Ovary (tissue), 7 donors: ENCODE measurements at regions not wholly inside any gene's neighbourhood (a gene's known extent, or its start where the extent isn't known, plus 50 kb on each side); places are given as distances from the start of the nearest gene placed in this dataset.

Experiments
- DNase-seq, 5 donors: peaks; one replicate each; pipeline ENCODE4 v3.0.0-alpha.2; 2019 to 2020
- H3K27ac ChIP-seq, 2 donors: fragments of 200-600 bp; one replicate each; pipeline versions ENCODE4 v1.5.1 to v1.8.0; 2019 to 2022
- H3K27me3 ChIP-seq: fragments of 200-600 bp; one replicate; pipeline ENCODE4 v1.8.0; 2022
- H3K36me3 ChIP-seq: fragments of 200-600 bp; sonication (generic); one replicate; pipeline ENCODE4 v1.5.1; 2019
- H3K4me1 ChIP-seq: one replicate; pipeline ENCODE4 v1.8.1; 2013; ENCODE audit warnings: mild to moderate bottlenecking, moderate library complexity; ENCODE audit not compliant: insufficient read depth
- H3K4me3 ChIP-seq: fragments of 200-600 bp; sonication (generic); one replicate; pipeline ENCODE4 v1.5.1; 2017
- H3K9me3 ChIP-seq, 2 donors: fragments of 200-600 bp in 1 of 2; sonication (generic) in 1 of 2; one replicate each; pipeline versions ENCODE4 v1.5.1 to v1.8.1; 2013 to 2019; ENCODE audit warnings: mild to moderate bottlenecking in 1 of 2, moderate library complexity in 1 of 2
- EP300 ChIP-seq: sonication (generic); formaldehyde crosslinking; IDR thresholded peaks from one replicate; pipeline ENCODE4 v1.6.1; 2017; ENCODE audit warnings: antibody characterized with exemption
- POLR2A ChIP-seq: fragments of 450-650 bp; IDR thresholded peaks from one replicate; pipeline ENCODE4 v1.6.1; 2017; ENCODE audit warnings: antibody characterized with exemption, mild to moderate bottlenecking, moderate library complexity
- WGBS, 3 donors: extraction: QIAGEN DNeasy Blood & Tissue Kit in 1 of 3; methylation state at CpG; one replicate each; pipeline versions ENCODE4 v1.1.5 to v1.1.7; 2013 to 2017; 5-methylcytosine and 5-hydroxymethylcytosine counted together
- intact Hi-C, 4 donors: fragments of 100-400 bp; cut with DNase I; formaldehyde crosslinking; loops; one replicate each; pipeline versions ENCODE4 v1.11.0 to v1.15.1; 2022 to 2023
- TF ChIP-seq, protein P1 (sequence below), 3 donors: fragments of 450-650 bp in 2 of 3; fragments of 200-600 bp in 1 of 3; IDR thresholded peaks; one replicate each; pipeline versions ENCODE4 v1.5.1 to v1.8.0; 2016 to 2022; ENCODE audit warnings: antibody characterized with exemption in 3 of 3, mild to moderate bottlenecking in 1 of 3
- donor health status: DM: no; HTN: no; CAD: no; lungs with moderate emphysema.
- donor health status: DM: no; HTN: no; CAD: no.
- donor health status: Bipolar disorder and iron deficiency.
- donor health status: DM: no; HTN: no; CAD: no.
- donor health status: DM: yes; HTN: yes; CAD: no.

DNA sequence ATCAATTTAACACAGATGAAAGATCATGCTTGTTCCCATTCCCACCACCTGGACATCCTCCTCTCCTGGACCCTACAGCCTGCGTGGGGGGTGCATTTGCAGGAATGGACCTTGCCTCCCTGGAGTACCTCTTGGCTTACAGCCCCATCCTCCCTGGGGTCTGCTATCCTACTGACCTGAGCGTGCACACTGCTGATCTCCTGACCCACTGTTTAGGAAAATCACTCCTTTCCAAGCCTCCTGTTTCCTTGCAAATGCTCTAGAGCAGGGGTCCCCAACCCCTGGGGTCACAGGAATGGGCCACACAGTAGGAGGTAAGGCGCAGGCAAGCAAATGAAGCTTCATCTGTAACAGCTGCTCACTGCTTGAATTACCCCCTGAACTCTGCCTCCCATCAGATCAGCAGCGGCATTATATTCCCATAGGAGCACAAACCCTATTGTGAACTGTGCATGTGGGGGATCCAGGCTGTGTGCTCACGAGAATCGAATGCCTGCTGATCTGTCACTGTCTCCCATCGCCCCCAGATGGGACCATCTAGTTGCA is 88.2 kb upstream of the SEPTIN5 start:
- intact Hi-C loops = no loop called here

GRCh38 chr22:19626666-19627065 is 87.6 kb upstream of the SEPTIN5 start:
- Histone ChIP-seq H3K36me3 (no peaks in the 10 kb centered on the region), H3K27ac (no peak overlapping the region), H3K4me1 (no peaks in the 10 kb centered on the region), H3K9me3 (no peaks in the 10 kb centered on the region), H3K4me3 (no peak overlapping the region), H3K27me3 (no peaks in the 10 kb centered on the region)
- DNase-seq = no peak
- no peak for TF ChIP-seq EP300
- TF ChIP-seq, protein P1, sequence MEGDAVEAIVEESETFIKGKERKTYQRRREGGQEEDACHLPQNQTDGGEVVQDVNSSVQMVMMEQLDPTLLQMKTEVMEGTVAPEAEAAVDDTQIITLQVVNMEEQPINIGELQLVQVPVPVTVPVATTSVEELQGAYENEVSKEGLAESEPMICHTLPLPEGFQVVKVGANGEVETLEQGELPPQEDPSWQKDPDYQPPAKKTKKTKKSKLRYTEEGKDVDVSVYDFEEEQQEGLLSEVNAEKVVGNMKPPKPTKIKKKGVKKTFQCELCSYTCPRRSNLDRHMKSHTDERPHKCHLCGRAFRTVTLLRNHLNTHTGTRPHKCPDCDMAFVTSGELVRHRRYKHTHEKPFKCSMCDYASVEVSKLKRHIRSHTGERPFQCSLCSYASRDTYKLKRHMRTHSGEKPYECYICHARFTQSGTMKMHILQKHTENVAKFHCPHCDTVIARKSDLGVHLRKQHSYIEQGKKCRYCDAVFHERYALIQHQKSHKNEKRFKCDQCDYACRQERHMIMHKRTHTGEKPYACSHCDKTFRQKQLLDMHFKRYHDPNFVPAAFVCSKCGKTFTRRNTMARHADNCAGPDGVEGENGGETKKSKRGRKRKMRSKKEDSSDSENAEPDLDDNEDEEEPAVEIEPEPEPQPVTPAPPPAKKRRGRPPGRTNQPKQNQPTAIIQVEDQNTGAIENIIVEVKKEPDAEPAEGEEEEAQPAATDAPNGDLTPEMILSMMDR (IDR thresholded peaks at IDR 0.05) = no peak
- intact Hi-C loops = no loop called here
- 62 to 69% (median 64%) methylated on average over 4 of the region's 4 CpGs for WGBS, 3 donors

More for the DNA sequence above, 88.2 kb upstream of the SEPTIN5 start:
- TF ChIP-seq, protein P1 (IDR thresholded peaks at IDR 0.05) = no peak
- TF ChIP-seq EP300 (no peak), POLR2A (no peak)
- Histone ChIP-seq H3K27me3 (no peaks in the 10 kb centered on the region), H3K27ac (no peak overlapping the region), H3K4me1 (no peaks in the 10 kb centered on the region), H3K9me3 (no peaks in the 10 kb centered on the region), H3K4me3 (no peak overlapping the region), H3K36me3 (no peaks in the 10 kb centered on the region)
- WGBS, 3 donors = 51 to 67% (median 56%) methylated on average over 7 of the region's 7 CpGs
- DNase-seq = no peak

DNA sequence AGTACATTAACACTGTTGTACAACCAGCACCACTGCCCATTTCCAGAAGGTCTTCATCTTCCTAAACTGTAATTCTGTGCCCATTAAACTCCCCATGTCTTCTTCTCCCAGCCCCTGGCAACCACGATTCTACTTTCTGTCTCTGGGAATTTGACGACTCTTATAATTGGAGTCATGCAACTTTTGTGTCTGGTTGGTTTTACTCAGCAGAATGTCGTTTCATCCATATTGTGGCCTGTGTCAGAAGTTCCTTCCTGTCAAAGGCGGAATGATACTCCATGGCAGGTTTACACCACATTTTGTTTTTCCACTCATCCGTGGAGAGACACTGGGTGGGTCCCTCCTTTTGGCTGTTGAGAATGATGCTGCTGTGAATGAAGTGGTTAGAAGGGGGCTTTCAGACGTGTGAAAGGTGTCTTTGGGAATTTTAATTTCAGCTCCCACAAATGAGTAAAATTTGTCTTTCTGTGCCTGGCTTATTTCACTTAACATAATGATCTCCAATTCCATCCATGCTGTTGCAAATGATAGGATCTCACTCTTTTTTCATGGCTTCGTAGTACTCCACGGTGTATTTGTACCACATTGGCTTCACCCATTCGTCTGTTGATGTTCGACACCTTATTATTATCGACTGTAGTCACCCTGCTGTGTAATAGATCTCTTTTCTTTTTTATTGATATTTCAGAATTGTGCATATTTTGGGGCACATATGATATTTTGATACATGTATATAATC is 86.1 kb upstream of the SEPTIN5 start:
- intact Hi-C loops = no loop called here
- no peaks in the 10 kb centered on the region for H3K27me3 ChIP-seq
- H3K4me3 ChIP-seq = no peak overlapping the region
- DNase-seq = no peak
- WGBS, 3 donors = 83 to 86% (median 84%) methylated on average over 11 of the region's 11 CpGs
- H3K9me3 ChIP-seq = no peaks in the 10 kb centered on the region
- no peaks in the 10 kb centered on the region for H3K4me1 ChIP-seq
- no peak overlapping the region for H3K27ac ChIP-seq
- no peak for TF ChIP-seq POLR2A
- TF ChIP-seq, protein P1 (IDR thresholded peaks at IDR 0.05) = no peak
- no peak for TF ChIP-seq EP300
- no peaks in the 10 kb centered on the region for H3K36me3 ChIP-seq

GRCh38 chr22:19629331-19629719 is 85.0 kb upstream of the SEPTIN5 start:
- Histone ChIP-seq H3K27me3 (no peaks in the 10 kb centered on the region), H3K36me3 (no peaks in the 10 kb centered on the region), H3K9me3 (no peaks in the 10 kb centered on the region), H3K4me1 (no peaks in the 10 kb centered on the region), H3K4me3 (no peak overlapping the region), H3K27ac (no peak overlapping the region)
- TF ChIP-seq, protein P1 (IDR thresholded peaks at IDR 0.05) = no peak
- TF ChIP-seq EP300 (no peak), POLR2A (no peak)
- WGBS, 3 donors = 60 to 71% (median 64%) methylated on average over 12 of the region's 12 CpGs
- no peak for DNase-seq
- intact Hi-C loops = no loop called here
